Mesothelial cell of epicardium (in vitro differentiated cells): ENCODE measurements at regions not wholly inside any gene's neighbourhood (a gene's known extent, or its start where the extent isn't known, plus 50 kb on each side); places are given as distances from the start of the nearest gene placed in this dataset.

Source experiments
- DNase-seq, 2 experiments: peaks; one replicate each; pipeline ENCODE4 v3.0.0; 2021; ENCODE audit warnings: low spot score in 2 of 2; ENCODE audit not compliant: unreplicated experiment in 2 of 2
- H3K27ac Mint-ChIP-seq: 2 replicates; pipeline ENCODE4 v1.8.0; 2021; ENCODE audit warnings: mixed read lengths
- H3K27me3 Mint-ChIP-seq: 2 replicates; pipeline ENCODE4 v1.8.0; 2021; ENCODE audit warnings: low read depth, mixed read lengths
- H3K36me3 Mint-ChIP-seq: 2 replicates; pipeline ENCODE4 v1.8.0; 2021; ENCODE audit warnings: mixed read lengths
- H3K4me1 Mint-ChIP-seq: 2 replicates; pipeline ENCODE4 v1.8.0; 2021; ENCODE audit warnings: mixed read lengths
- H3K4me3 Mint-ChIP-seq: 2 replicates; pipeline ENCODE4 v1.8.0; 2021; ENCODE audit warnings: mild to moderate bottlenecking, moderate library complexity, mixed read lengths
- H3K9me3 Mint-ChIP-seq: 2 replicates; pipeline ENCODE4 v1.8.0; 2021; ENCODE audit warnings: mixed read lengths
- CTCF ChIP-seq: fragments of 200-600 bp; sonication (generic); IDR thresholded peaks from one replicate; pipeline ENCODE4 v1.5.0; 2021; ENCODE audit warnings: antibody characterized with exemption; ENCODE audit not compliant: unreplicated experiment

- no peak for DNase-seq
- H3K4me1 Mint-ChIP-seq: no peaks in the 10 kb centered on the region
- no peak for TF ChIP-seq CTCF
- peaks cover 4% of the 10 kb centered on the region for H3K9me3 Mint-ChIP-seq
- no peak overlapping the region for H3K4me3 Mint-ChIP-seq
- no peak overlapping the region for H3K27ac Mint-ChIP-seq
- H3K27me3 Mint-ChIP-seq: no peaks in the 10 kb centered on the region
- H3K36me3 Mint-ChIP-seq: no peaks in the 10 kb centered on the region
Observed at GRCh38 chr7:118615681-118616080, 391.2 kb downstream of the ANKRD7 start.

GRCh38 chr7:118621810-118622360 lies 397.4 kb downstream of the ANKRD7 start:
- peaks cover 2% of the 10 kb centered on the region for H3K9me3 Mint-ChIP-seq
- no peak overlapping the region for H3K4me3 Mint-ChIP-seq
- no peaks in the 10 kb centered on the region for H3K4me1 Mint-ChIP-seq
- H3K27ac Mint-ChIP-seq: no peak overlapping the region
- TF ChIP-seq CTCF: no peak
- no peaks in the 10 kb centered on the region for H3K27me3 Mint-ChIP-seq
- no peaks in the 10 kb centered on the region for H3K36me3 Mint-ChIP-seq
- no peak for DNase-seq

GRCh38 chr7:118626739-118627138 lies 402.2 kb downstream of the ANKRD7 start:
- Mint-ChIP-seq H3K4me3 (no peak overlapping the region), H3K36me3 (no peaks in the 10 kb centered on the region), H3K27ac (no peak overlapping the region), H3K9me3 (peaks cover 6% of the 10 kb centered on the region), H3K4me1 (no peaks in the 10 kb centered on the region), H3K27me3 (no peaks in the 10 kb centered on the region)
- TF ChIP-seq CTCF: no peak
- DNase-seq: no peak

- Mint-ChIP-seq H3K9me3 (peaks cover 6% of the 10 kb centered on the region), H3K4me1 (no peaks in the 10 kb centered on the region), H3K27ac (no peak overlapping the region), H3K27me3 (no peaks in the 10 kb centered on the region), H3K36me3 (no peaks in the 10 kb centered on the region), H3K4me3 (no peak overlapping the region)
- no peak for TF ChIP-seq CTCF
- DNase-seq: no peak
Observed at GRCh38 chr7:118627467-118627866, 403.0 kb downstream of the ANKRD7 start.

GRCh38 chr7:118629898-118630438 lies 405.5 kb downstream of the ANKRD7 start:
- no peak overlapping the region for H3K4me3 Mint-ChIP-seq
- H3K9me3 Mint-ChIP-seq: peaks cover 6% of the 10 kb centered on the region
- H3K36me3 Mint-ChIP-seq: no peaks in the 10 kb centered on the region
- H3K27ac Mint-ChIP-seq: no peak overlapping the region
- no peak for TF ChIP-seq CTCF
- H3K27me3 Mint-ChIP-seq: no peaks in the 10 kb centered on the region
- H3K4me1 Mint-ChIP-seq: no peaks in the 10 kb centered on the region
- DNase-seq: no peak

- Mint-ChIP-seq H3K27me3 (no peaks in the 10 kb centered on the region), H3K9me3 (no peaks in the 10 kb centered on the region), H3K27ac (no peak overlapping the region), H3K4me1 (peaks cover 4% of the 10 kb centered on the region), H3K4me3 (no peak overlapping the region), H3K36me3 (no peaks in the 10 kb centered on the region)
- DNase-seq: no peak
- TF ChIP-seq CTCF: no peak
Observed at GRCh38 chr7:118642396-118642795, 417.9 kb downstream of the ANKRD7 start.
